ENCODE measurements at regions not wholly inside any gene's neighbourhood (a gene's known extent, or its start where the extent isn't known, plus 50 kb on each side); places are given as distances from the start of the nearest gene placed in this dataset.

DNA sequence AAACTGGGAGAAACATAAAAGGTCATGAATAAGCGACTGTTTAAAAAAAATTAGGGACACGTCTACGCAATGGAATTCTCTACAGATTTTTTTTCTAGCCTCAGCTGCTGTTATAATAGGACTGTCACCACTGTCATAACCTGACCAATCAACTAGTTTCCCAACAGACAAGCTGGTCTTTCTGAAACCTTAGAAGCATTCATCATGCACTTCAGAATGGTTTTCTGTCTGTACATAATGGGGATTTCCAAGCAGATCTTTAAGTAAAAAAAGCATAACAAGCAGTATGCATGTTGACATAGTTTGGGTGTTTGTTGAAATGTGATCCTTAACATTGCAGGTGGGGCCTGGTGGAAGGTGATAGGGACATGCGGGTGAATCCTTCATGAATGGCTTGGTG is 58.3 kb upstream of the SEMA6A start:
- H3K4me1 ChIP-seq (ENCODE audit: insufficient read depth, low read length): peaks cover 7% of the 10 kb centered on the region; the same call in 1 of the 2 replicates
- H2BK120ac ChIP-seq (ENCODE audit: low read depth, low read length, poor library complexity, severe bottlenecking): no peak overlapping the region
- H3K27me3 ChIP-seq (ENCODE audit: insufficient read depth, low read length): no peaks in the 10 kb centered on the region
- peaks cover 20 to 33% of the 10 kb centered on the region in 2 experiments for H3K4me1 Mint-ChIP-seq
- H3K18ac ChIP-seq (ENCODE audit: insufficient read length, low read depth, low read length): no peak overlapping the region
- H4K20me1 ChIP-seq (ENCODE audit: control insufficient read depth, insufficient read depth, insufficient read length): no peaks in the 10 kb centered on the region
- H2BK5ac ChIP-seq (ENCODE audit: insufficient read length, low read length): no peak overlapping the region
- H3K36me3 Mint-ChIP-seq (ENCODE audit: insufficient read depth in 1 of 3, low read depth in 3 of 3): peaks cover 4 to 11% (median 11%) of the 10 kb centered on the region in 3 experiments
- no CpG with 5 or more reads among the region's 4 CpGs for WGBS (ENCODE audit: extremely low coverage, insufficient read length, low lambda C conversion rate)
- no peak overlapping the region for H3K4me2 ChIP-seq (ENCODE audit: insufficient read depth, insufficient read length, low read length)
- no peak overlapping the region for H3K27ac ChIP-seq (ENCODE audit: insufficient read length, low read depth, low read length)
- H3K56ac ChIP-seq (ENCODE audit: insufficient read length, low read depth, low read length): no peak overlapping the region
- H3K4me3 Mint-ChIP-seq: no peak overlapping the region
- H3K23ac ChIP-seq (ENCODE audit: insufficient read length, low read depth, low read length): no peak overlapping the region
- H3K27ac Mint-ChIP-seq: no peak overlapping the region
- H4K91ac ChIP-seq (ENCODE audit: insufficient read length, low read depth, low read length): no peak overlapping the region
- no peak overlapping the region for H4K8ac ChIP-seq (replicated peaks; ENCODE audit: insufficient read length, low read depth, low read length)
- peaks cover 3% of the 10 kb centered on the region for H3K27me3 Mint-ChIP-seq (ENCODE audit: low read depth)
- no peak overlapping the region for H4K5ac ChIP-seq (ENCODE audit: insufficient read length, low read depth, low read length)
- no peak overlapping the region for H2AFZ ChIP-seq (ENCODE audit: low read length)
- no peaks in the 10 kb centered on the region for H3K79me1 ChIP-seq (ENCODE audit: insufficient read depth, low read depth, low read length, poor library complexity, severe bottlenecking)
- no peaks in the 10 kb centered on the region for H3K23me2 ChIP-seq (ENCODE audit: insufficient read length, low read depth, low read length, poor library complexity, severe bottlenecking)
- no peaks in the 10 kb centered on the region for H3K79me2 ChIP-seq (ENCODE audit: insufficient read depth, low read length)
- H3K9me3 ChIP-seq (ENCODE audit: control insufficient read depth, low read depth, low read length): no peaks in the 10 kb centered on the region
- no peak overlapping the region for H2BK15ac ChIP-seq (ENCODE audit: low read depth, low read length)
- no peak overlapping the region for H2BK20ac ChIP-seq (ENCODE audit: low read depth, low read length, poor library complexity, severe bottlenecking)
- peaks cover 12 to 13% of the 10 kb centered on the region in 2 experiments for H3K9me3 Mint-ChIP-seq
- no peak overlapping the region for H3K9ac ChIP-seq (ENCODE audit: extremely low read depth, insufficient read length, low read length)
- H2BK12ac ChIP-seq (ENCODE audit: insufficient read length, low read depth, low read length): no peak overlapping the region
- H3K4ac ChIP-seq (ENCODE audit: low read depth, low read length): no peak overlapping the region
- H3T11ph ChIP-seq (ENCODE audit: low read length): no peak overlapping the region
- H2AK5ac ChIP-seq (ENCODE audit: insufficient read length, low read length): no peak overlapping the region
- TF ChIP-seq, protein P1, sequence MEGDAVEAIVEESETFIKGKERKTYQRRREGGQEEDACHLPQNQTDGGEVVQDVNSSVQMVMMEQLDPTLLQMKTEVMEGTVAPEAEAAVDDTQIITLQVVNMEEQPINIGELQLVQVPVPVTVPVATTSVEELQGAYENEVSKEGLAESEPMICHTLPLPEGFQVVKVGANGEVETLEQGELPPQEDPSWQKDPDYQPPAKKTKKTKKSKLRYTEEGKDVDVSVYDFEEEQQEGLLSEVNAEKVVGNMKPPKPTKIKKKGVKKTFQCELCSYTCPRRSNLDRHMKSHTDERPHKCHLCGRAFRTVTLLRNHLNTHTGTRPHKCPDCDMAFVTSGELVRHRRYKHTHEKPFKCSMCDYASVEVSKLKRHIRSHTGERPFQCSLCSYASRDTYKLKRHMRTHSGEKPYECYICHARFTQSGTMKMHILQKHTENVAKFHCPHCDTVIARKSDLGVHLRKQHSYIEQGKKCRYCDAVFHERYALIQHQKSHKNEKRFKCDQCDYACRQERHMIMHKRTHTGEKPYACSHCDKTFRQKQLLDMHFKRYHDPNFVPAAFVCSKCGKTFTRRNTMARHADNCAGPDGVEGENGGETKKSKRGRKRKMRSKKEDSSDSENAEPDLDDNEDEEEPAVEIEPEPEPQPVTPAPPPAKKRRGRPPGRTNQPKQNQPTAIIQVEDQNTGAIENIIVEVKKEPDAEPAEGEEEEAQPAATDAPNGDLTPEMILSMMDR (conservative IDR thresholded peaks at IDR 0.05): no peak
- H3K14ac ChIP-seq (ENCODE audit: insufficient read depth, low read length): no peak overlapping the region
- DNase-seq: no peak
